GM18520 (cell line): ENCODE measurements at regions not wholly inside any gene's neighbourhood (a gene's known extent, or its start where the extent isn't known, plus 50 kb on each side); places are given as distances from the start of the nearest gene placed in this dataset.
"Not testable (repeated sequence)": the region's sequence is repeated elsewhere in the genome, so short reads cannot be mapped to it uniquely, and the experiment has no call there.

ENCODE experiments used
- ATAC-seq: cut with Tn5 transposase; IDR thresholded peaks from one replicate; pipeline ENCODE4 v1.9.1; 2021; ENCODE audit not compliant: unreplicated experiment

- no peak for ATAC-seq
Observed at GRCh38 chr13:60700994-60701393, 304.0 kb downstream of the TDRD3 start.

GRCh38 chr13:60699636-60700035 lies 302.6 kb downstream of the TDRD3 start:
- no peak for ATAC-seq

GRCh38 chr13:60696602-60697001 lies 299.6 kb downstream of the TDRD3 start:
- no peak for ATAC-seq

- no peak for ATAC-seq
Observed at GRCh38 chr13:60691268-60691667, 294.2 kb downstream of the TDRD3 start.

- ATAC-seq = no peak
Observed at GRCh38 chr13:60690604-60691003, 293.6 kb downstream of the TDRD3 start.

GRCh38 chr13:60689571-60689970 lies 292.6 kb downstream of the TDRD3 start:
- ATAC-seq = no peak

GRCh38 chr13:60689076-60689475 lies 292.1 kb downstream of the TDRD3 start:
- ATAC-seq = no peak

GRCh38 chr13:60679928-60680694 lies 283.1 kb downstream of the TDRD3 start:
- no peak for ATAC-seq

- no peak for ATAC-seq
Observed at GRCh38 chr13:60679131-60679530, 282.1 kb downstream of the TDRD3 start.

- ATAC-seq = no peak
Observed at GRCh38 chr13:60671386-60671785, 274.4 kb downstream of the TDRD3 start.

- ATAC-seq = no peak
Observed at GRCh38 chr13:60663788-60664187, 266.8 kb downstream of the TDRD3 start.

- no peak for ATAC-seq
Observed at GRCh38 chr13:60662595-60662994, 265.6 kb downstream of the TDRD3 start.

GRCh38 chr13:60661521-60661920 lies 264.5 kb downstream of the TDRD3 start:
- ATAC-seq = no peak

GRCh38 chr13:60657586-60657985 lies 260.6 kb downstream of the TDRD3 start:
- not testable (repeated sequence) for ATAC-seq

- no peak for ATAC-seq
Observed at GRCh38 chr13:60655256-60655655, 258.2 kb downstream of the TDRD3 start.

GRCh38 chr13:60654415-60654814 lies 257.4 kb downstream of the TDRD3 start:
- ATAC-seq = no peak

- no peak for ATAC-seq
Observed at GRCh38 chr13:60647547-60647946, 250.5 kb downstream of the TDRD3 start.

- ATAC-seq = no peak
Observed at GRCh38 chr13:60646620-60647019, 249.6 kb downstream of the TDRD3 start.

- no peak for ATAC-seq
Observed at GRCh38 chr13:60645676-60646075, 248.7 kb downstream of the TDRD3 start.

- no peak for ATAC-seq
Observed at GRCh38 chr13:60642552-60642951, 245.5 kb downstream of the TDRD3 start.

GRCh38 chr13:60629158-60629557 lies 232.1 kb downstream of the TDRD3 start:
- no peak for ATAC-seq

- peak; percentile 51 for ATAC-seq
Observed at GRCh38 chr13:60627071-60627686, 230.2 kb downstream of the TDRD3 start.
